ENCODE measurements at regions not wholly inside any gene's neighbourhood (a gene's known extent, or its start where the extent isn't known, plus 50 kb on each side); places are given as distances from the start of the nearest gene placed in this dataset.

- no peak for TF ChIP-seq CTCF (IDR thresholded peaks at IDR 0.05)
- DNase-seq (ENCODE audit: low spot score) = no peak
These were observed 580.4 kb downstream of the ANKRD50 start for GRCh38 chr4:124132161-124132560.

DNA sequence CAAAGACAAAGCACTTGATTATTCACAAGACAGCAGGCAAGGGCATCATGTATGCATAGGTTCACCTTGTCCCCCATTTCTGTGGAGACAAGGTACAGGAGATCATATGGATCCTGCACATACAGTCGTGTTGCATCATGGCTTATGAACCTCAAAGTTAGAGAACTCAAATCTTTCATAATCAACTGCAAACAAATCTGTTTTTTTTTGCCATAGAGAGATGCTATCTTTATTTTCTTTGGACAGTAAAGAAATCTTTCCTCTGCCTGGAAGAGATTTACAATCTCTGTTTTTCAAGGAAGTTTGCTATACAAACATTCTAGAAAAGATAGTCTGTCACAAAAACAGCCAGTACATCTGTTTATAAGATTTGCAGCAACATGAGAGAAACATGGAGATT, 578.8 kb downstream of the ANKRD50 start:
- TF ChIP-seq CTCF (IDR thresholded peaks at IDR 0.05) = no peak
- DNase-seq (ENCODE audit: low spot score) = no peak
- Histone ChIP-seq H3K4me3 (no peak overlapping the region), H3K27ac (no peak overlapping the region)

More at GRCh38 chr4:124132161-124132560, 580.4 kb downstream of the ANKRD50 start:
- Histone ChIP-seq H3K4me3 (no peak overlapping the region), H3K27ac (no peak overlapping the region)

- DNase-seq (ENCODE audit: low spot score) = no peak
- H3K4me3 ChIP-seq = no peak overlapping the region
- TF ChIP-seq CTCF (IDR thresholded peaks at IDR 0.05) = no peak
- no peak overlapping the region for H3K27ac ChIP-seq
These were observed 577.1 kb downstream of the ANKRD50 start for GRCh38 chr4:124135409-124135813.

DNA sequence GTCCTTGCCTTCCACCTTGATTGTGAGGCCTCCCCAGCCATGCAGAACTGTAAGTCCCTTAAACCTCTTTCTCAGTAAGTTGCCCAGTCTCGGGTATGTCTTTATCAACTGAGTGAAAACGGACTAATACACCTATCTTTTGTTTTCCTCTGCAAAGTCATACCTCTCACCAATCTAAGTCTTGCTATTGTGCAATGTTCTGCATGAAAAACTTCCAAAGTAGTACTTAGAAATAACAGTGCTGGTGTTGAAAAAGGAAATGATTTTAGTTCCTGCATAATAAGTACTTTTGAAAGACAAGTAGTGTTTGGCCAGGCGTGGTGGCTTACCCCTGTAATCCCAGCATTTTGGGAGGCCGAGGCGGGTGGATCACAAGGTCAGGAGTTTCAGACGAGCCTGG, 573.5 kb downstream of the ANKRD50 start:
- no peak for DNase-seq (ENCODE audit: low spot score)
- no peak for TF ChIP-seq CTCF (IDR thresholded peaks at IDR 0.05)
- Histone ChIP-seq H3K4me3 (no peak overlapping the region), H3K27ac (no peak overlapping the region)

DNA sequence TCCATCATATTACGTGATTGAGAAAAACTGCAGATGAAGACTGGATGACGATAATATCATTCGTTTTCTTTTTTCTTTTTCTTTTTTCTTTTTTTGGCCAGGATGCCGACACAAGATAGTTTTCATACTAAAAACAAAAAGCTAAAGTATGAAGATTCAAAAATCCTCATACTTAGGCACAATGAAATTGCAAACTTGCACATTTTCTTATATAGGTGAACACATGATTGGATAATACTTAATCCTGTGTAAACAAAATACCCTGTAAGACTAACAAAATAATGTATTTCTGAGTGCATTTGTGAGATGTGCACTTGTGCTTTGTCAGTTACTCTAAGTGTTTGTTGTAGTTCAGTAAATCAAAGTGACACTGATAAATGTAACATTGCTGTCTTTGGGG, 568.9 kb downstream of the ANKRD50 start:
- no peak overlapping the region for H3K27ac ChIP-seq
- DNase-seq (ENCODE audit: low spot score) = no peak
- TF ChIP-seq CTCF (IDR thresholded peaks at IDR 0.05) = no peak
- H3K4me3 ChIP-seq = no peak overlapping the region

DNA sequence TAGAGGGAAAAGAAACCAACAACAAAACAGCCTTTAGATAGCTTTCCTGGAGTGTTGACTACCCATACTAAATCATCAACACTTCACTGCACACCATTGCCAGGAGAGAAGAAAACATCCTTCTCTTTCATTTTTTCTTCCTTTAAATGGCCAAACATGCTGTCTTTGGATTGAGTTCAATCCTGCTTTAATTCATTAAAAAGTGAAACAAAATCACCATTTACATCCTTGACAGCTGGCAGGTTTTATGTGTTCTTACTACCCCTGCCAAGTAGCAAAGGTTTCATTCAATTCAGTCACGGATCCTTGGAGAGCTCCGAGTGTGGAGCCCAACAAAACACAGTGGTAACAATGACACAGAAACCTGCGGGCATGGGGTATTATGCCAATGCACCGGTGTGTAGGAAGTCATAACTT, 568.3 kb downstream of the ANKRD50 start:
- no peak for DNase-seq (ENCODE audit: low spot score)

More for the DNA sequence above, 568.3 kb downstream of the ANKRD50 start:
- TF ChIP-seq CTCF (IDR thresholded peaks at IDR 0.05) = no peak
- Histone ChIP-seq H3K4me3 (peak overlapping the region; percentile 16), H3K27ac (peak overlapping the region in 1 of 2 donors; percentile 36)

Data from coronary artery (tissue), 2 donors.